ENCODE measurements at regions not wholly inside any gene's neighbourhood (a gene's known extent, or its start where the extent isn't known, plus 50 kb on each side); places are given as distances from the start of the nearest gene placed in this dataset.

GRCh38 chr2:120401275-120402066 lies 55.5 kb downstream of the INHBB start:
- in situ Hi-C loops (cut with HindIII; ENCODE audit: low pct_unique_long_range_greater_than_20kb, low sequenced_read_pairs): no loop called here
- no peak for DNase-seq (ENCODE audit: low read depth)

DNA sequence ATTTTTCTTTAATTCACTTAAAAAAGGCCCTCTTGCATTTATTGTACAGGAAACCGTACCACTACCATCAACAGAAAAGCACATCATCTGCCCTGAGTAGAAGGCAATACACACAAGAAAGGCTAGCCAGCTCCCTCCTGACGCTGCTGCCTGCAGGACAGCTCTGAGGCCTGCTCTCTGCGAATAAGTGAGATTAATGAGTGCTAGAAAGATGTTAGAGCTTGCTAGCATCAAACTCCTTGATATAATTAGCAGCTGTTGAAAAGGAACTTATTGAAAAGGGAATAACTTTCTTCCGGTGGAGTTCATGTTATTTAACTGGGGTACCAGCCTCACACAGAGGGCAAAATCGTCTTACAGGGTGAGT lies 56.1 kb downstream of the INHBB start:
- in situ Hi-C loops (cut with HindIII; ENCODE audit: low pct_unique_long_range_greater_than_20kb, low sequenced_read_pairs): no loop called here
- no peak for DNase-seq (ENCODE audit: low read depth)

DNA sequence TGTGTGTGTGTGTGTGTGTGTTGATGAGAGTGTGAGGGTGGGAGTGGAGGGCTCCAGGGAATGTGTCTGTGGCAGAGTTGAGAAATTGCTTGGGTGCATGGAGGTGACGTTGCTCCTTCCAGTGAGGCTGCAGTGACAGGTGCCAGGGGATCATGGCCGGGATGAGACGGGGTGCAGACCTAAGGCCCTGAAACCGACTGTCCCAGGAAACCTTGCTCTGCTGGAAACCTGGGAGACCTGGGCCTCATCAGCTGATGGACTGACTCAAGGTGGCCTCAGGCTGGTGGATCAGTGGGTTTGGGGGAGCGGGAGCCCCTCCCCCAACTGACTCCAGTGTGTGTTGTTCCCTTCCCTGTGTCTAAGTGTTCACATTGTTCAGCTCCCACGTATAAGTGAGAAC lies 56.6 kb downstream of the INHBB start:
- in situ Hi-C loops (cut with HindIII; ENCODE audit: low pct_unique_long_range_greater_than_20kb, low sequenced_read_pairs): no loop called here
- DNase-seq (ENCODE audit: low read depth): no peak

GRCh38 chr2:120403261-120403660 lies 57.3 kb downstream of the INHBB start:
- no peak for DNase-seq (ENCODE audit: low read depth)
- in situ Hi-C loops (cut with HindIII; ENCODE audit: low pct_unique_long_range_greater_than_20kb, low sequenced_read_pairs): no loop called here

DNA sequence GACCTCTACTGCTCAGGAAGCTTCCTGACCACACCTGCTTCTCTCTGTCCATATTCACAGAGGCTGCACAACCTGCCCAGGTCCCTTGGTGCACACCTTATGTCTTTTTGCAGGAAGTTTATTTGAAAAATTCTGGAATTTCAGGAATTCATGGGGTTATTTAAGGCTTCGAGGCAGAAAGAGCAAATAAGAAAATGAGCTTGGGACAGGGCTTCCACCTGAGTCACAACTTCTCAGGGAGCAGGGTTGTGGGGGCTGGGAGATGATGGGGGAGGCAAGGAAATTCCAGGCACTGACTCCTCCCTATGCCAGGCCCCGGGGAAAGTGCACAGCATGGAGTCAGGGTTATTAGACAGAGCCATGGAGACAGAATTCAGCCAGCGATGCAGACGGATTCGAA lies 57.7 kb downstream of the INHBB start:
- in situ Hi-C loops (cut with HindIII; ENCODE audit: low pct_unique_long_range_greater_than_20kb, low sequenced_read_pairs): no loop called here
- peak; percentile 78 for DNase-seq (ENCODE audit: low read depth)

GRCh38 chr2:120404274-120404673 lies 58.3 kb downstream of the INHBB start:
- in situ Hi-C loops (cut with HindIII; ENCODE audit: low pct_unique_long_range_greater_than_20kb, low sequenced_read_pairs): no loop called here
- no peak for DNase-seq (ENCODE audit: low read depth)

DNA sequence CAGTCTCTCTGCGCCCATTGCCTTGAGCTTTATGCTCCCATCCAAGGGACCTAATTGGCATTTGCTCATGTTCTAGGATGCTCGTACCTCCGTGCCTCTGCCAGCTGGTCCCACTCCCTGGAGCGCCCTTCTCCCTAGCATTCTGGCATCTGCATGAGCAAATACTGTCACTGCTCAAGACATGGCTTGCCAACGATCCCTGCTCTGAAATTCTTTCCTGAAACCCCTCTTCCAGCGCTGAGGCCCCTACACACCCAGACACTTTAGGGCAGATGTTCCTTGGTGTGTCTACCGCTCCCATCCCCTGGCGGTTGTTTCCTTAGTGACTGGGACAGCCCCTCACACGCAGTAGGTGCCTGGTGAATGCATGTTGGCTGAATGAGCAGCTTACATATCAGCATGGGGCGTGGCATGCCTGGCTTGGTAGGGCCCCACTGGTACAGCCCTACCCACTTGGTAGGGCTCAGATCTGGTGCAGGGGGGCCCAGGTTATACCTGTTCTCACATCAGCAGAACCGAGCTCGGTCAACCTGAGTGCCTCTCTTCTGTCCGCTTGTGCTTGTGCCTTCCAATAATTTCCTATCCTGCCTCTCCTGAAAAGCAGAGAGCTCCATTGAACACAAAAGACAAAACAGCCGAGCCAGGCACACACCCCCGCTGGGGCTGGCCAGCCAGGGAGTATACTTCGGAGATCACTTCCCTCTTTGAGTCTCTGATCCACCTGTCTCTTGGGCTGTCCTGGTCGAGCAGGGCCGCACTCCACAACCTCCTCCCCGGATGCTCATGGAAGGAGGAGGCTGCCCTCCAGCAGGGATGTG lies 59.2 kb downstream of the INHBB start:
- in situ Hi-C loops (cut with HindIII; ENCODE audit: low pct_unique_long_range_greater_than_20kb, low sequenced_read_pairs): no loop called here
- no peak for DNase-seq (ENCODE audit: low read depth)

DNA sequence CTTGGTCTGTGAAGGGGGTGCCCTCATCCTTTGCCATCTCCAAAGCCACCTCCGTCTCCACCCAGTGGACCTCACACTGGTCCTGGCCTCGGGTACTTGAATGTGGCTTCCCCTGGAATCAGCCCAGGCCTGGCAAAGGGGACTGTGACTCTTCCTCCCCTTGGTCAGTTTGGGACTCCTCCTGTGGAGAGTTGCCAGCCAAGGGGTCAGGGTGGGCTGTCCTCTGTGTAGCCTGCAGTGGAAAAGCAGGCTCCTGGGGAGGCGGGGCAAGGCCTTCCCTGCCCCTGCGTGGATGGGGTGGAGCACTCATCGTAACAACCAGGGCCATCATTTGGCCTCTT lies 59.8 kb downstream of the INHBB start:
- in situ Hi-C loops (cut with HindIII; ENCODE audit: low pct_unique_long_range_greater_than_20kb, low sequenced_read_pairs): no loop called here
- no peak for DNase-seq (ENCODE audit: low read depth)

GRCh38 chr2:120406566-120406965 lies 60.6 kb downstream of the INHBB start:
- DNase-seq (ENCODE audit: low read depth): no peak
- in situ Hi-C loops (cut with HindIII; ENCODE audit: low pct_unique_long_range_greater_than_20kb, low sequenced_read_pairs): no loop called here

- DNase-seq (ENCODE audit: low read depth): no peak
- in situ Hi-C loops (cut with HindIII; ENCODE audit: low pct_unique_long_range_greater_than_20kb, low sequenced_read_pairs): no loop called here
Measured at GRCh38 chr2:120410487-120410886, 64.6 kb downstream of the INHBB start.

- in situ Hi-C loops (cut with HindIII; ENCODE audit: low pct_unique_long_range_greater_than_20kb, low sequenced_read_pairs): no loop called here
Measured at GRCh38 chr2:120415060-120415459, 69.1 kb downstream of the INHBB start.

GRCh38 chr2:120415728-120416509 lies 70.0 kb downstream of the INHBB start:
- DNase-seq (ENCODE audit: low read depth): no peak
- in situ Hi-C loops (cut with HindIII; ENCODE audit: low pct_unique_long_range_greater_than_20kb, low sequenced_read_pairs): no loop called here

More at GRCh38 chr2:120415060-120415459, 69.1 kb downstream of the INHBB start:
- no peak for DNase-seq (ENCODE audit: low read depth)

DNA sequence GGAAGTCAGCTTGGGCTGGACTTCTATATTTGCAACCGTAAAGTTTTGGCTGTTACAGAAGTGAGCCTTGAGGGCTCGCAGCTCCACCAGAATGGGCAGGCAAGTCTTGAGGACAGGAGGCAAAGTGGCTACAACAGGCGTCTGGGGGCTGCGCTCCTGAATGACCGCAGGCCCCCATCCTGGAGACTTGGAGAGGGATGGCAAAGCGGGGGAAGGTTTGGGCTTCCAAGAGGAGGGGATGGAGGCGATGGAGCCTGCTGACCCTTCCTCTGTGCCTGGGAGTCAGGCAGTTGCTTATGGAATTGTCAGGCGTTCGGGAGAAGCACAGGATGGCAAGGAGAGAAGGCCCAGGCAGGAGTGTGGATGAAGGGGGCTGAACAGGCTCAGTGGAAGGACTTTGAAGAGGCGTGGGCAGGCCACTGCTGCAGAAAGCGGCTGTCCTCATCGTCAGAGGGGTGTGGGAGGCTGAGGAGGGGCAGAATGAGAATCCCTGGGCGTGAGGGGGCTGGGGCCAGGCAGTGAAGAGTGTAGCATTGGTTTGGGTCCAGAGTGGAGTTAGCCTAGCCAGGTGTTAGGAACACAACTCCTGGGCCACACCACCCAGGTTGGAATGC lies 72.3 kb downstream of the INHBB start:
- no peak for DNase-seq (ENCODE audit: low read depth)
- in situ Hi-C loops (cut with HindIII; ENCODE audit: low pct_unique_long_range_greater_than_20kb, low sequenced_read_pairs): no loop called here

- in situ Hi-C loops (cut with HindIII; ENCODE audit: low pct_unique_long_range_greater_than_20kb, low sequenced_read_pairs): no loop called here
- DNase-seq (ENCODE audit: low read depth): no peak
Measured at GRCh38 chr2:120419073-120419472, 73.1 kb downstream of the INHBB start.

- in situ Hi-C loops (cut with HindIII; ENCODE audit: low pct_unique_long_range_greater_than_20kb, low sequenced_read_pairs): no loop called here
- DNase-seq (ENCODE audit: low read depth): no peak
Measured at GRCh38 chr2:120419955-120420354, 74.0 kb downstream of the INHBB start.

DNA sequence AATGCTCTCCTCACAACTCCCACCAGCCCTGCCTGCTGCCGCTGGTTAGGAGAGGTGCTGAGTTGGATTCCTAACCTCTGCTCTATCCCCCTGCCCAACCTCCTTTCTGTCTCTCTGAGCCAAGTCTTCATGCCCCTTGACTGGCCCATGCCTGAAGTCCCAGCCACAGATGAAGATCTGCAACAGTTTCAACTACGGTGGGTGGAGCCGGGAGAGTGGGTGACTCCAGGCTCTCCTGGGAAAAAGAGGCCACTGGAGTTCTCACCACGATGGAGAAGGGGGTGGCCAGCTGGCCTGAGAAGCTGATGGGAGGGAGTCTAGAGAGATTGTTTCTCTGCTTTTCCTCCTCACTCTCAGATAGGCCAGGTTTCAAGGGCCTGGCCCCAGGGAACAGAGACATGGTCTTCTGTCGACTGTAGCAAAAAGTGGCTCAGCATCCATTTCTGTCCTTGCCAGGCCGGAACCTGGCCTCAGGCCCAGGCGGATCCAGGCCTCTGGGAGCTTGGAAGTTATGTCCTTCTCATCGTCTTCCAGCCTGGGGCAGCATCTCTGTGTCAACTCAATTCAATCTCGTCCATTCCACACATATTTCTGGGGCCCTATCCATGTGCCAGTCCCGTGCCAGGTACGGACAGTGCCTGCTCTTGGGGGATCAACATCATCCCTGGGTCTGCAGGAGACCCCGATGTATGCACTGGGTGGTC lies 75.3 kb downstream of the INHBB start:
- in situ Hi-C loops (cut with HindIII; ENCODE audit: low pct_unique_long_range_greater_than_20kb, low sequenced_read_pairs): no loop called here
- no peak for DNase-seq (ENCODE audit: low read depth)

GRCh38 chr2:120421830-120422175 lies 75.9 kb downstream of the INHBB start:
- in situ Hi-C loops (cut with HindIII; ENCODE audit: low pct_unique_long_range_greater_than_20kb, low sequenced_read_pairs): no loop called here
- no peak for DNase-seq (ENCODE audit: low read depth)

DNA sequence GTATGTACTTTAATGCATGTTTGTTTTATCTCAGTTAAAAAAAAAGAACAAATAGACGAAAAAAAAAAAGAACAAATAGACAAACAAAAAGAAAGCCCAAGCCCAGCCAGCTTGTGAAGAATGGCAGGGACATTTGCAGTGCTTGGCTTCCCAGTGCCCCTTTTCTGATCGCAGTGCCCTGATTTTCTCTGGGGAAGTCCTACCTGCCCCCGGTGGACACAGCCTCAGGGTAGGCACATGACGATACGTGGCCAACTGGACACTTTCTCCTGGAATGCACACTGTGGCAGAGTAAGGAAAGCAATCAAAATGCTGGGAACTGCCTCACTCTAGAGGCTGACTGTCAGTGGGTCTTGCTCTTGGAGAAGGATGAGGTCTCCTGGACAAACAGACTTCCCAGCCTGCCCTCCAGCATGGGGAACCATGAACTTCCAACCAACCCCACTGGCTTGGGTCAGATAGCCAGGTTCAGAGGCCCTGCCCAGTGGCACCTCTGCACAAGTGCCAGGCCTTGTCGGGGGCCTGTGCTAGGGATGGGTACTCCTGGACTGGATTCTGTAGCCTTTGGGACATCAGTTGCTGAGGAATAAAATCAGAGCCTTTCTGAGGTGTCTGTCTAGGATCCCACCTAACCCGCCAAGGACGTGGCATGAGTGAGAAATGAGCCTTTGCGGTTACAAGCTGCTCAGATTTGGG lies 76.7 kb downstream of the INHBB start:
- in situ Hi-C loops (cut with HindIII; ENCODE audit: low pct_unique_long_range_greater_than_20kb, low sequenced_read_pairs): no loop called here
- DNase-seq (ENCODE audit: low read depth): no peak

Data from Caki2 (cell line).